Neutrophil (primary cell): ENCODE measurements at regions not wholly inside any gene's neighbourhood (a gene's known extent, or its start where the extent isn't known, plus 50 kb on each side); places are given as distances from the start of the nearest gene placed in this dataset.

Experiments
- H3K27ac ChIP-seq: fragments of 200-600 bp; sonication (generic); 2 replicates; pipeline ENCODE4 v1.5.1; 2016; ENCODE audit warnings: mild to moderate bottlenecking, moderate library complexity
- H3K27me3 ChIP-seq: fragments of 200-600 bp; sonication (generic); 2 replicates; pipeline ENCODE4 v1.6.0; 2016; ENCODE audit warnings: mild to moderate bottlenecking
- H3K36me3 ChIP-seq: fragments of 200-600 bp; sonication (generic); 2 replicates; pipeline ENCODE4 v1.5.1; 2017
- H3K4me1 ChIP-seq, 2 experiments: fragments of 200-600 bp in 1 of 2; sonication (generic) in 1 of 2; 1 replicate in 1 of 2; 2 replicates in 1 of 2; pipeline versions ENCODE4 v1.5.1 to v1.6.1; 2013 to 2016; ENCODE audit warnings: low read depth in 1 of 2, low read length in 1 of 2, mild to moderate bottlenecking in 1 of 2, moderate library complexity in 1 of 2; ENCODE audit not compliant: control insufficient read depth in 1 of 2, insufficient read depth in 1 of 2
- H3K4me3 ChIP-seq, 2 experiments: fragments of 200-600 bp in 1 of 2; sonication (generic) in 1 of 2; 1 replicate in 1 of 2; 2 replicates in 1 of 2; pipeline ENCODE4 v1.5.1; 2013 to 2016; ENCODE audit warnings: low read depth in 1 of 2, low read length in 1 of 2, mild to moderate bottlenecking in 1 of 2, moderate library complexity in 1 of 2
- H3K9me3 ChIP-seq: fragments of 200-600 bp; sonication (generic); 2 replicates; pipeline ENCODE4 v1.5.1; 2016
- CTCF ChIP-seq: fragments of 200-600 bp; sonication (generic); IDR thresholded peaks from 2 replicates; pipeline ENCODE4 v1.5.1; 2016; ENCODE audit warnings: antibody characterized with exemption

DNA sequence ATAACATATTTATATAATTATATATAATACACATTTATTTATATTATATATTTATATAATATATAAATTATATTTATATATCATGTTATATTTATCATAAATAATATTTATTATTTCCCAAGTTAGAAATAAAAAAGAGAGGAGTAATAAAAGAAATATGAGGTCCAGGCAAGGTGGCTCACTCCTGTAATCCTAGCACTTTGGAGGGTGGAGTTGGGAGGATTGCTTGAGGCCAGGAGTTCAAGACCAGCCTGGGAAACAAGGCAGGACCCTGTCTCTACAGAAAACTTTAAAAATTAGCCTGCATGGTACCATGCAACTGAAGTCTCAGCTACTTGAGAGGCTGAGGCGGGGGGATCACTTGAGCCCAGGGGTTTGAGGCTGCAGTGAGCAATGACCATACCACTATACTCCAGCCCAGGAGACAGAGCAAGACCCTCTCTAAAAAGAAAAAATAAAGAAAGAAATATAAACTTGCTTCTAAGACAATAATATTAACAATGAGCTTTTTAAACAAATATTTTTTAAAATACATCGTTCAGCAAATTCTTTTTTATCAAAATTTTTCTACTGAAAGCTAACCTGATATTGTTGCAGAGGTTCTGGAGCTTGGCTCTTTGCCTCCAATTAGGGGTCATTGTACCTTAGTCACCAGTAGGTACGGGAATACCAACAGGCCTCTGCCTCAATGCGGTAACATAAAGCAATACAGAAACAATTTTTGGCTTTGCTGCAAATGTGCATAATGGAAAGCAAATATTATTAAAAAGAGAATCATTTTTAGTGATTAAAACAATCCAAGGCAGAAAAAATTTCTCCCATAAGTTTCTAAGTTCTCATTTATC lies 290.0 kb downstream of the SETD4 start:
- Histone ChIP-seq H3K9me3 (no peaks in the 10 kb centered on the region), H3K4me1 (no peaks in the 10 kb centered on the region), H3K36me3 (no peaks in the 10 kb centered on the region), H3K4me3 (no peak overlapping the region), H3K27me3 (peaks cover 36% of the 10 kb centered on the region), H3K27ac (no peak overlapping the region)
- TF ChIP-seq CTCF = no peak

DNA sequence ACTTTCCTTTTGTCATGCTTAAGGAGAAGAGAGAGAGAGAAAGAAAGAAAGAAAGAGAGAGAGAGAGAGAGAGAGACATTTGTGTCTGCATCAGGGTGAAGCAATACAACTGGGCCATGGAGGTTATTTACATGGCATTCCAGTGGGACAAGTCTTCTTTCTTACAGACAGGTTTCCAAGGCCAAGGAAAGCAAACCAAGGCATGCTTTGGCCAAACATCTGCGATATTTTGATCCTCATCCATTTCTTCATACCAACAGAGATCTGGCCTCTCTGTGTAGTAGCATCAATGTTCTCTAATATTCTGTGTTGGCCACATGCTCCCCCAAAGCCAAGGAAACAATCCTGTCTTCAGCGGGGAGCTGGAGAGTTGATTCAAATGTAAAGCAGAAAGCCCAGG lies 292.1 kb downstream of the SETD4 start:
- peaks cover 17% of the 10 kb centered on the region for H3K27me3 ChIP-seq
- no peaks in the 10 kb centered on the region for H3K9me3 ChIP-seq
- no peak overlapping the region for H3K27ac ChIP-seq
- no peak for TF ChIP-seq CTCF
- no peak overlapping the region for H3K4me3 ChIP-seq
- H3K4me1 ChIP-seq = no peaks in the 10 kb centered on the region
- no peaks in the 10 kb centered on the region for H3K36me3 ChIP-seq

GRCh38 chr21:35764586-35764985 lies 295.7 kb downstream of the SETD4 start:
- Histone ChIP-seq H3K4me3 (no peak overlapping the region), H3K36me3 (no peaks in the 10 kb centered on the region), H3K27me3 (peaks cover 20% of the 10 kb centered on the region), H3K9me3 (no peaks in the 10 kb centered on the region), H3K27ac (no peak overlapping the region), H3K4me1 (no peaks in the 10 kb centered on the region)
- no peak for TF ChIP-seq CTCF

- Histone ChIP-seq H3K27me3 (peaks cover 20% of the 10 kb centered on the region), H3K27ac (no peak overlapping the region), H3K36me3 (no peaks in the 10 kb centered on the region), H3K9me3 (no peaks in the 10 kb centered on the region), H3K4me1 (no peaks in the 10 kb centered on the region), H3K4me3 (no peak overlapping the region)
- TF ChIP-seq CTCF = no peak
Observed at GRCh38 chr21:35764077-35764476, 296.2 kb downstream of the SETD4 start.

GRCh38 chr21:35754583-35754982 lies 305.7 kb downstream of the SETD4 start:
- Histone ChIP-seq H3K27ac (no peak overlapping the region), H3K4me3 (no peak overlapping the region), H3K9me3 (no peaks in the 10 kb centered on the region), H3K36me3 (no peaks in the 10 kb centered on the region), H3K27me3 (no peaks in the 10 kb centered on the region), H3K4me1 (no peaks in the 10 kb centered on the region)
- no peak for TF ChIP-seq CTCF
